MM.1S (cell line): ENCODE measurements at regions not wholly inside any gene's neighbourhood (a gene's known extent, or its start where the extent isn't known, plus 50 kb on each side); places are given as distances from the start of the nearest gene placed in this dataset.
"Not testable (repeated sequence)": the region's sequence is repeated elsewhere in the genome, so short reads cannot be mapped to it uniquely, and the experiment has no call there.

ENCODE experiments used
- DNase-seq: peaks from one replicate; pipeline ENCODE4 v3.0.0-alpha.2; 2015
- H2AFZ ChIP-seq: fragments of 300-600 bp; sonication (generic); 2 replicates; pipeline ENCODE4 v1.6.0; 2016; ENCODE audit warnings: antibody characterized with exemption, low read length
- H3F3A ChIP-seq: fragments of 300-600 bp; sonication (generic); 2 replicates; pipeline ENCODE4 v1.6.1; 2016; ENCODE audit warnings: mild to moderate bottlenecking, antibody characterized with exemption, low read length, moderate library complexity, mixed read lengths; ENCODE audit not compliant: insufficient read depth
- H3K27ac ChIP-seq: fragments of 300-600 bp; sonication (generic); 2 replicates; pipeline ENCODE4 v1.5.1; 2016; ENCODE audit warnings: mild to moderate bottlenecking, low read length
- H3K27me3 ChIP-seq: fragments of 300-600 bp; sonication (generic); replicated peaks from 2 replicates; pipeline ENCODE4 v1.6.0; 2016; ENCODE audit warnings: low read length; ENCODE audit not compliant: insufficient read depth
- H3K36me3 ChIP-seq: fragments of 300-600 bp; sonication (generic); replicated peaks from 2 replicates; pipeline ENCODE4 v1.6.1; 2016; ENCODE audit warnings: mild to moderate bottlenecking, low read length, mixed read lengths; ENCODE audit not compliant: insufficient read depth
- H3K4me1 ChIP-seq: fragments of 300-600 bp; sonication (generic); 2 replicates; pipeline ENCODE4 v1.6.1; 2016; ENCODE audit warnings: low read length, mixed read lengths
- H3K4me2 ChIP-seq: fragments of 300-600 bp; sonication (generic); 2 replicates; pipeline ENCODE4 v1.6.0; 2016; ENCODE audit warnings: low read depth, low read length
- H3K4me3 ChIP-seq: fragments of 300-600 bp; sonication (generic); 2 replicates; pipeline ENCODE4 v1.5.1; 2016; ENCODE audit warnings: low read length, mixed read lengths
- H3K79me2 ChIP-seq: fragments of 300-600 bp; sonication (generic); 2 replicates; pipeline ENCODE4 v1.6.1; 2016; ENCODE audit warnings: mixed run types, low read length, mixed read lengths
- H3K9ac ChIP-seq: fragments of 300-600 bp; sonication (generic); 2 replicates; pipeline ENCODE4 v1.6.1; 2016; ENCODE audit warnings: low read length, mixed read lengths
- H3K9me2 ChIP-seq: fragments of 300-600 bp; sonication (generic); replicated peaks from 2 replicates; pipeline ENCODE4 v1.6.1; 2016; ENCODE audit warnings: mild to moderate bottlenecking, low read length, mixed read lengths; ENCODE audit not compliant: insufficient read depth
- H3K9me3 ChIP-seq: fragments of 300-600 bp; sonication (generic); replicated peaks from 2 replicates; pipeline ENCODE4 v1.6.1; 2016; ENCODE audit warnings: mild to moderate bottlenecking, low read length, mixed read lengths; ENCODE audit not compliant: insufficient read depth
- H4K20me1 ChIP-seq: fragments of 300-600 bp; sonication (generic); 2 replicates; pipeline ENCODE4 v1.6.1; 2016; ENCODE audit warnings: mild to moderate bottlenecking, low read length, moderate library complexity, mixed read lengths; ENCODE audit not compliant: insufficient read depth
- CTCF ChIP-seq: fragments of 300-600 bp; sonication (generic); IDR thresholded peaks from 2 replicates; pipeline ENCODE4 v1.5.1; 2016; ENCODE audit warnings: antibody characterized with exemption, low read length, mixed read lengths
- EZH2 ChIP-seq: fragments of 300-600 bp; sonication (generic); optimal IDR thresholded peaks from 2 replicates; pipeline ENCODE3; 2017; ENCODE audit warnings: low read depth, mild to moderate bottlenecking, antibody characterized with exemption, low read length, mixed read lengths
- EZH2phosphoT487 ChIP-seq: fragments of 300-600 bp; sonication (generic); IDR thresholded peaks from 2 replicates; pipeline ENCODE4 v1.6.1; 2018; ENCODE audit warnings: antibody characterized with exemption, low read length

GRCh38 chrX:88828011-88828410, 81.0 kb downstream of the CPXCR1 start:
- TF ChIP-seq EZH2phosphoT487 = no peak
- no peak for TF ChIP-seq CTCF
- no peak for TF ChIP-seq EZH2
- Histone ChIP-seq H3K4me1 (no peaks in the 10 kb centered on the region), H3K27me3 (no peaks in the 10 kb centered on the region), H3K9me3 (no peaks in the 10 kb centered on the region), H3K4me2 (no peak overlapping the region), H4K20me1 (no peaks in the 10 kb centered on the region), H3K36me3 (no peaks in the 10 kb centered on the region), H3K27ac (no peak overlapping the region), H2AFZ (no peak overlapping the region), H3K79me2 (no peaks in the 10 kb centered on the region), H3K9ac (no peak overlapping the region), H3K4me3 (no peak overlapping the region), H3K9me2 (no peaks in the 10 kb centered on the region), H3F3A (no peaks in the 10 kb centered on the region)
- no peak for DNase-seq

GRCh38 chrX:88830111-88830510, 83.1 kb downstream of the CPXCR1 start:
- Histone ChIP-seq H3K4me1 (no peaks in the 10 kb centered on the region), H4K20me1 (no peaks in the 10 kb centered on the region), H3K9me3 (no peaks in the 10 kb centered on the region), H2AFZ (no peak overlapping the region), H3K4me2 (no peak overlapping the region), H3K27ac (no peak overlapping the region), H3K9ac (no peak overlapping the region), H3K9me2 (no peaks in the 10 kb centered on the region), H3K36me3 (no peaks in the 10 kb centered on the region), H3K27me3 (no peaks in the 10 kb centered on the region), H3F3A (no peaks in the 10 kb centered on the region), H3K79me2 (no peaks in the 10 kb centered on the region), H3K4me3 (no peak overlapping the region)
- TF ChIP-seq EZH2phosphoT487 = no peak
- TF ChIP-seq EZH2 = no peak
- no peak for TF ChIP-seq CTCF
- DNase-seq = no peak

GRCh38 chrX:88837721-88838120, 90.7 kb downstream of the CPXCR1 start:
- not testable (repeated sequence) for H3F3A ChIP-seq, H3K9me3 ChIP-seq, H3K4me2 ChIP-seq, H4K20me1 ChIP-seq, H3K36me3 ChIP-seq, DNase-seq, H2AFZ ChIP-seq, H3K9ac ChIP-seq, H3K27ac ChIP-seq, H3K9me2 ChIP-seq, H3K79me2 ChIP-seq, H3K4me1 ChIP-seq, H3K4me3 ChIP-seq, H3K27me3 ChIP-seq

GRCh38 chrX:88838392-88838791, 91.4 kb downstream of the CPXCR1 start:
- H3K4me1 ChIP-seq = no peaks in the 10 kb centered on the region
- TF ChIP-seq EZH2 (no peak), CTCF (no peak), EZH2phosphoT487 (no peak)
- no peaks in the 10 kb centered on the region for H3K27me3 ChIP-seq

GRCh38 chrX:88843841-88844240, 96.8 kb downstream of the CPXCR1 start:
- not testable (repeated sequence) for H3K79me2 ChIP-seq, H3K4me2 ChIP-seq, H3K9me2 ChIP-seq, DNase-seq, H3K9ac ChIP-seq, H3K9me3 ChIP-seq, H3K4me3 ChIP-seq, H3K36me3 ChIP-seq, H3F3A ChIP-seq, H4K20me1 ChIP-seq, H3K27ac ChIP-seq, H2AFZ ChIP-seq, H3K4me1 ChIP-seq, H3K27me3 ChIP-seq

More at GRCh38 chrX:88838392-88838791, 91.4 kb downstream of the CPXCR1 start:
- H3K9me3 ChIP-seq = no peaks in the 10 kb centered on the region
- no peak overlapping the region for H2AFZ ChIP-seq
- H3F3A ChIP-seq = no peaks in the 10 kb centered on the region
- H3K79me2 ChIP-seq = no peaks in the 10 kb centered on the region
- no peak overlapping the region for H3K4me2 ChIP-seq
- H3K4me3 ChIP-seq = no peak overlapping the region
- no peak overlapping the region for H3K9ac ChIP-seq
- no peak for DNase-seq
- no peak overlapping the region for H3K27ac ChIP-seq
- H4K20me1 ChIP-seq = no peaks in the 10 kb centered on the region
- H3K36me3 ChIP-seq = no peaks in the 10 kb centered on the region
- no peaks in the 10 kb centered on the region for H3K9me2 ChIP-seq
